GM18519 (cell line): ENCODE measurements at regions not wholly inside any gene's neighbourhood (a gene's known extent, or its start where the extent isn't known, plus 50 kb on each side); places are given as distances from the start of the nearest gene placed in this dataset.

Experiments
- ATAC-seq: cut with Tn5 transposase; IDR thresholded peaks from one replicate; pipeline ENCODE4 v1.9.1; 2021; ENCODE audit warnings: mild to moderate bottlenecking, moderate library complexity; ENCODE audit not compliant: unreplicated experiment, low FRiP score

DNA sequence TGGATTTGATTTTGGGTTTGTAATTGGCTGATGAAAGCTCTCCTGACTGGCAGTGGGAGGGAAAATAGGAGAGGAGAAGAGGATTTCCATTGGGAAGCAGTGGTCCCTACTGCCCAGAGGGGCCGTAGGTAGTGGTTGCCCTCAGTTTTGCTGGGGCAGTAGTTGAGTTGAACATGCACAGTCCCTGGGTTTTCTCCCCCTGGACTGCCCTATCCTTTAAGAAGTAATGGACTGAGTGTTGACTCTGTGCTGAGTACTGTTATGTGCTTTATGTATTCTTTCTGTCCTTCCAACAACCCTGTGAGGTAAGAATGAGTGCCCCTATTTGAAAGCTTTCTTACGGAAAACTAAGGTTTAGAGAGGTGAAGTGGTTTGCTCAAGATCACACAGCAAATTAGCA, 111.2 kb upstream of the RPS23 start:
- ATAC-seq = no peak

DNA sequence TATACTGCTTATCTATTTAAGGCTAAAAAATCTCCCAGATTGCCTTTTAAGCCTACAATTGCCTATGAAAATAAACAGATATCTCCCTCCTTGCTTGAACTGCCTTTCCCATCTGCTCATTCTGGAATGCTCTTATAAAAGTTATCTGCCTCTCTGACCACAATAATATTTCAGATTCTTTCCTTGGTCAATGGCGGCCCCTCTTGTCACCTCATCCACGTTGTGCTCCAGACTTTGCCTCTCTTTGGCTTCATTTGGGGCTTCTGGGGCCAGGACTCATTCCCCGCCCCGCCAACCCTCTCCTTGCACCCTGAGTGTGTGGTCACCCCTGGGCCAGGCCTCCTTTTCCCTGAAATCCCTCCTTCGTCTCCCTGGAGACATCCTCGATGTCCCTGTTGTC, 110.0 kb upstream of the RPS23 start:
- ATAC-seq = no peak

DNA sequence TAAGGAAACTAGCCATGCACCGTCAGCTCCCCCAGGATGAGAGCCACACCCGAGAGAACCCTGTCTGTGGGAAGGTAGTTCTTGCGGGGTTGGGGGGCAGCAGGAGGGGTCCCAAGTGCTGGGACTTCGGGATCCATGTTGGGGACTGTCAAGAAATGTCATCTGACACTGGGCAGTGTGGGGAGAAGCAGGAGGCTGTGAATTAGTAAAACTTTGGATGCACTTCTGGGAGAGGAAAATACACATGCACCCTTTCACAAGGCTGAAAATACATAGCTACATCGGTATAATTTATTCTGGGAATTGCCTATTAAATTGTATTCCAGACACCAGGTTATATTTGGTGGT, 109.6 kb upstream of the RPS23 start:
- no peak for ATAC-seq

- no peak for ATAC-seq
Measured at GRCh38 chr5:82387001-82387818, 109.1 kb upstream of the RPS23 start.

GRCh38 chr5:82386576-82386975, 108.4 kb upstream of the RPS23 start:
- ATAC-seq = no peak

GRCh38 chr5:82384034-82384750, 106.0 kb upstream of the RPS23 start:
- no peak for ATAC-seq

DNA sequence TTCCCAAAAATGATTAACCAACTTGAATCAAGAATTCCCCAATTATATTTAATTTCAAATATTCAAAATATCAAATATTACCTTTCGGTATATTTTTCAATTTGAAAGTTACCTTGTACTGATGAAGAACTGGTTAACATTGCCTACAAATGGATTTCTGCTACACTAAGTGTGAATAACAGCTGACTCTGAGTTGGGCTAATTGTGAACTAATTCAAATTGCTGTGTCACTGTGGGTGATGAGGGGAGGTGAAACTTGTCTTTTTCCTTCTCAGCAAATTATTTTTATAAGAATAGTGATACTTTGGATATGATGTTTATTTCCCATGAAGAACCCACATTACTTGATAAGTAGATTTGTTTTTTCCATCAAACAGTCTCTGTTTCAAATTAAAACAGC, 103.4 kb upstream of the RPS23 start:
- no peak for ATAC-seq

GRCh38 chr5:82376307-82376706, 98.2 kb upstream of the RPS23 start:
- no peak for ATAC-seq

DNA sequence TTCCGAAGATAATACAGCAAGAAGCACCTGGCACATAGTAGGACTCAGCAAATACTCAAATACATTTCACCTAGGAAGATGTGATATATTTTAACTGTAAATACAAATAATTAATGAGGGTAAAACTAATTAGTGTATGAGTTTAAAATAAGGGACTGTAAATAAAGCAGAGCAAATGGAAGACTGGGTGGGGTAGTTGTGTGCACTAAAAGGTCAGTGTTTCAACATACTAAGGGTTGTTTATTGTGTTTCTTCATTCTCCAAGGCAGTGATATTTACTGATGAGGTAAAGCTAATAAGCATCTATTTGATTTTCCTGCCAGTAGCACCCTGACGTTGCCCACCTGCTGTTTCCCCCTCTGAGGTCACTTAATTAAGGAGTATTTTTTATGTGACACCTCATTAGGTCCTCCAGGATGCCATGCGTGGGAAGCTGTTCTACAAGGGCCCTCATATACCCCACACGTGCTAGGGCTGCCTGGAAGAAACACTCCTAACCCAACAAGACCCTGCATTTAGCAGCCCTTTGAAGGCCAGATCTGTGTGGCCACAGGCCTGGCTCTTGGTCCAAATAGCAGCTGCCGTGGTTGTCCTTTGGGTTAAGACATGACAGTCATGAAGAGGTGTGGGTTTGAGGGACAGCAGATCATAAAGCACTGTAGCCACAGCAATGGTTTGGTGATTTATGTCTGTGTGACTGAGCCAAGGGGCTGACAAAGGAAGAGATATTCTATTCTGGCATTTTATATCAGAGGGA, 97.5 kb upstream of the RPS23 start:
- ATAC-seq = no peak

- ATAC-seq = no peak
Measured at GRCh38 chr5:82374637-82375036, 96.5 kb upstream of the RPS23 start.

DNA sequence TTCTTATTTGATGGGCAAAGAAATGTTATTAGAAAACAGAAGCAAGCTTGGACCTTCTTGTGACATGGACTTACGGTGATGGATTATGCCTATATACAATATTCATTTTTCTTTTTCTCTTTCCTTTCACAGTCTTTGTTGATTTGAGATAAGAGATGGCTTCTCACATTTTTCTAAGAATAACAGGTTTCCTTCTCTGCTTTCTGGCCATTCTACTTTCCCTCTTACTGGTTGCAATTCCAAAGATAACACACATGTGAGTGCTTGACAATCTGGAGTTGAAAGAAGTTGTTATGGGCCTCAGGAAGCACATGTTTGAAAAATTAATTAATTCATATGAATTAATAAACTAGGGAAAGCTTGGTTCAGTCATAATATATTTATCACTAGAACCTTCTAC, 89.8 kb upstream of the RPS23 start:
- no peak for ATAC-seq

DNA sequence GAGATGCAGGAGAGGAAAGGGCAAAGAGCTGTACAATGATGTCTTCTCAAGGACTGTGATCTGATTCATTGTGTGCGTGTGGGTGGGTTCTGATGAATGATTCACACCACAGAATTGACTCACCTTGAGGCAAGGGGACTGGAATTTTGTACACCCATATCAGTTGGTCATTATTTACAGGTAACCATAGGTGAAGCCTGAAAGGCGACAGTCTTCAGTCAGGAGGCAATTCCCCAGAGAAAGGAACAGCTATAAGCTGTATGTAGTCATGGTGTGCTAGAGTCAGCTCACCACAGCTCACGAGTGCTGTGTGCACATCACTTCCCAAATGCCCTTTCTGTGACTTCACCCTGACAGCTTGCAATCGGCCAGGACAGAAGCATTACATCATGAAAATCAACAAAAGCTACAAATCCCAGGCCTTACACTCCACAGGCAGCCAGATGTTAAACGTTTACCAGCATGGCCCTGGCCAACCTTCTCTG, 87.6 kb upstream of the RPS23 start:
- ATAC-seq = no peak

DNA sequence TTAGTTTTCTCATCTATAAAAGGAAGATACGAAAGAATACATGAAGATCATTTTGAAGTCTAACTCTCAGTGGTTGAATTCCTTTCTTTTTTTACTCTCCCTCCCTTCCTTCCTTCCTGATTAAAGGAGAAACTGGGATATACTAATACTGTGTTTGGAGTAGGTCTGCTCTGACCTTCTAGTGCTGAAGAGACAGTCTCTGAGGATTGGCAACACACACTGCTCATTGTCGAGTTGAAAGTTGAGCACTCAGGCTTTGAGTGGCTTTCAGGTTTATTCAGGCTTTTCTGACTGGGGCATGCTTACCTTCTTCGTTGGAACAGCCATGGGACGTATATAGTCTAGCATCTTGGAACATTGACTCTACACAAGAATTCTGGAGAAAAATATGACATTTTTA, 86.9 kb upstream of the RPS23 start:
- ATAC-seq = no peak

GRCh38 chr5:82364497-82364896, 86.3 kb upstream of the RPS23 start:
- ATAC-seq = no peak

DNA sequence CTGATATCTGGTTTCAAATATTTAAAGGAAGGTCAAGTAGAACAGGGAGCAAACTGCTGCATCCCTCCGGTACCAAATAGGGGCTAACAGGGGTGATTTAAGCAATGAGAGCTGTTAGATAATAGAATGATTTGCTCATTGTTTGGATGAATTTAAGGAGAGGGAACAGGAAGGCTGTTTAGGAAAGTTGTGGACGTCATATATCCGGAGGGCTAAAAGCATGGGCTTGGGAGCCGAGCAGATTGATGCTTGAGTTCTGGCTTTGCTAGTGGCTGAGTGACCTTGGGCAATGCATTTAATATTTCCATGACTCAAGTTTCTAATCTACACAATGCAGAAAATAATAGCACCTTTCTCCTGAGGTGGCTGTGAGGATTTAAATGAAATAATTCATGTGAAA, 85.4 kb upstream of the RPS23 start:
- no peak for ATAC-seq

DNA sequence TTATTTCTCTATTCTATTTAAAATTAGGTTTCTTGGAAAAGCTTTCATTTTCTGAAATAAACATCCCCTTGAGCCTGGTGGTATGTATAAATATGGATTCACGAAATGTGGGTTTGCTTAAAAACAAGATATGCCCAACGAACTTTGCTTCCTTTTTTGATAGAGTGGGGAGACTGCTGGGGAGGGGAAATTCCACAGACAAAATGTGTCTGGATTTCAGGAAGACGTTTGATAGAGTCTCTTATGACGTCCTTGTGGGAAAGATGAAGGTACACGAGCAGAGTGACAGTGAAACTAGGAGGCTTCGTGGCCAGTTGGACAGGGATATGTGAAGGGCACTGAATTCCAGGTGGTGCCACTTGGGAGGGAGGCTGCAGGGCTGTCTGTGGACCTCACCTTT, 84.5 kb upstream of the RPS23 start:
- ATAC-seq = no peak

GRCh38 chr5:82360022-82360421, 81.9 kb upstream of the RPS23 start:
- ATAC-seq = no peak

- ATAC-seq = no peak
Measured at GRCh38 chr5:82359272-82359671, 81.1 kb upstream of the RPS23 start.

- ATAC-seq = no peak
Measured at GRCh38 chr5:82358457-82358856, 80.3 kb upstream of the RPS23 start.

DNA sequence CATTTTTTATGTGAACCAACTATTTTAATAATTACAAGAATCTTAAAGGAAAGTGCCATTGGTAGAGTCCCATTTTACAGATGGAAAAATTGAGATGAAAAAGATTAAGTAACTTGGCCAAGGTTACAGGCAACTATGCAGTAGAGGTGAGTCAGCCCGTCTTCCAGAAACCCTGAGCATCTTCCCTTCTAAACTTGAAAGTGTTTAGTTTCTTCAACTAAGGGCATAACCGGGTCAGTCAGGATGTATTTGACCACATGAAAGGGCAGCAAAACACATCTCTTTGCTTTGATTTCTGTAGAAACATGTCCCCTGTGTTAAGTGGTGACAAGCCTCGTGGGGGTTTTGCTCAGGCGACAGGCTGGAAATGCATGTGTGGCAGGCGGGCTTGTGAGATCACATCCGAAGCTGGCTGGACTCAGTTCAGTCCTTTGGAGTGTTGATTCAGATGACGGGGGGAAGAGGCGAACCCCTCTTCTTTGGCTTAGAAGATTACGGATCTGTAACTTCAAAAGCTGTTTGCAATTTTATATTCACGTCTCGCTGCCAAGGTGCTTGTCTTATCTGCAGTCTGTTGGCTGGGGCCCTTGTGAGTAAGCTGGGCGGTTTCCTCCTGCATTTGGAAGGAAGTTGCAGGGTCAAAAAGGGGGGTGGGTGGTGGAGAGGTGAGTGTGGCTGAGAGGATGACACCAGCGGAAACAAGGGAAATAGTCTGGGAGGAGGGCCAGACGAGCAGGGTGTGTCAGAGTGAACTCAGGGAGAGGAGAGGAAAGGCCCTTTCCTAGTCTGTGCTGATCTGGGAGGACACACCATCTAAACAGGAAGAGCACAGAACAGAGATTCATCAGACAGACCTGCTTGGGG, 78.9 kb upstream of the RPS23 start:
- ATAC-seq = no peak
